Caco-2 (cell line): ENCODE measurements at regions not wholly inside any gene's neighbourhood (a gene's known extent, or its start where the extent isn't known, plus 50 kb on each side); places are given as distances from the start of the nearest gene placed in this dataset.

Experiments used
- BruUV-seq: library from RNA; stranded (reverse); fragments of 400-500 nt; replicated peaks from 2 replicates; lab custom pipeline; 2021; lab: Mats Ljungman, UMichigan
- CTCF ChIA-PET: fragments of 300-600 bp; sonication (Branson Sonifier 250); formaldehyde crosslinking; loops from one replicate; lab custom pipeline; 2022; ENCODE audit warnings: antibody characterized with exemption; lab: Charles Lee
- POLR2A ChIA-PET: fragments of 300-600 bp; sonication (Branson Sonifier 250); formaldehyde crosslinking; loops from one replicate; lab custom pipeline; 2022; ENCODE audit warnings: antibody characterized with exemption; lab: Charles Lee
- DNase-seq, 2 experiments: peaks; one replicate each; pipeline versions ENCODE4 v3.0.0 to v3.0.0-alpha.2; 2020 to 2022
- H3K27me3 ChIP-seq: replicated peaks from 2 replicates; pipeline ENCODE4 v1.6.0; 2011; ENCODE audit warnings: low read length; ENCODE audit not compliant: control insufficient read depth, insufficient read depth
- H3K36me3 ChIP-seq: 2 replicates; pipeline ENCODE4 v1.5.1; 2011; ENCODE audit warnings: low read length; ENCODE audit not compliant: control insufficient read depth, insufficient read depth
- H3K4me1 ChIP-seq: fragments of 250-450 bp; sonication (Bioruptor Pico); 2 replicates; pipeline ENCODE4 v1.5.1; 2020; ENCODE audit warnings: mild to moderate bottlenecking
- H3K4me3 ChIP-seq: 2 replicates; pipeline ENCODE4 v1.5.1; 2011; ENCODE audit warnings: low read depth, mild to moderate bottlenecking, control low read depth, low read length
- H3K9me3 ChIP-seq: fragments of 250-450 bp; sonication (Bioruptor Pico); 2 replicates; pipeline ENCODE4 v1.5.1; 2020; ENCODE audit warnings: mild to moderate bottlenecking, moderate library complexity
- H3K27ac Mint-ChIP-seq: one replicate; pipeline ENCODE4 v1.8.0; 2022; ENCODE audit warnings: mixed read lengths; ENCODE audit not compliant: unreplicated experiment
- H3K27me3 Mint-ChIP-seq: one replicate; pipeline ENCODE4 v1.8.0; 2022; ENCODE audit warnings: mixed read lengths; ENCODE audit not compliant: insufficient read depth, unreplicated experiment
- H3K36me3 Mint-ChIP-seq: one replicate; pipeline ENCODE4 v1.8.0; 2022; ENCODE audit warnings: mild to moderate bottlenecking, mixed read lengths; ENCODE audit not compliant: insufficient read depth, unreplicated experiment
- H3K4me1 Mint-ChIP-seq: one replicate; pipeline ENCODE4 v1.8.0; 2022; ENCODE audit warnings: low read depth, mixed read lengths; ENCODE audit not compliant: unreplicated experiment
- H3K4me3 Mint-ChIP-seq: one replicate; pipeline ENCODE4 v1.8.0; 2022; ENCODE audit warnings: mild to moderate bottlenecking, moderate library complexity, mixed read lengths; ENCODE audit not compliant: unreplicated experiment
- H3K9me3 Mint-ChIP-seq: one replicate; pipeline ENCODE4 v1.8.0; 2022; ENCODE audit warnings: mixed read lengths; ENCODE audit not compliant: unreplicated experiment
- intact Hi-C: fragments of 100-400 bp; cut with micrococcal nuclease; formaldehyde crosslinking; loops from one replicate; pipeline ENCODE4 v1.10.0; 2022; ENCODE audit not compliant: unreplicated experiment
- TF ChIP-seq, protein P1 (sequence below), 2 experiments: fragments of 200-600 bp in 1 of 2; IDR thresholded peaks; 1 replicate in 1 of 2; 2 replicates in 1 of 2; pipeline versions ENCODE4 v1.5.1 to v1.8.0; 2011 to 2022; ENCODE audit warnings: antibody characterized with exemption in 1 of 2, control low read depth in 1 of 2, inconsistent platforms in 1 of 2, low read depth in 1 of 2, low read length in 1 of 2, mild to moderate bottlenecking in 1 of 2, moderate library complexity in 1 of 2; ENCODE audit not compliant: insufficient read depth in 1 of 2, severe bottlenecking in 1 of 2, unreplicated experiment in 1 of 2

DNA sequence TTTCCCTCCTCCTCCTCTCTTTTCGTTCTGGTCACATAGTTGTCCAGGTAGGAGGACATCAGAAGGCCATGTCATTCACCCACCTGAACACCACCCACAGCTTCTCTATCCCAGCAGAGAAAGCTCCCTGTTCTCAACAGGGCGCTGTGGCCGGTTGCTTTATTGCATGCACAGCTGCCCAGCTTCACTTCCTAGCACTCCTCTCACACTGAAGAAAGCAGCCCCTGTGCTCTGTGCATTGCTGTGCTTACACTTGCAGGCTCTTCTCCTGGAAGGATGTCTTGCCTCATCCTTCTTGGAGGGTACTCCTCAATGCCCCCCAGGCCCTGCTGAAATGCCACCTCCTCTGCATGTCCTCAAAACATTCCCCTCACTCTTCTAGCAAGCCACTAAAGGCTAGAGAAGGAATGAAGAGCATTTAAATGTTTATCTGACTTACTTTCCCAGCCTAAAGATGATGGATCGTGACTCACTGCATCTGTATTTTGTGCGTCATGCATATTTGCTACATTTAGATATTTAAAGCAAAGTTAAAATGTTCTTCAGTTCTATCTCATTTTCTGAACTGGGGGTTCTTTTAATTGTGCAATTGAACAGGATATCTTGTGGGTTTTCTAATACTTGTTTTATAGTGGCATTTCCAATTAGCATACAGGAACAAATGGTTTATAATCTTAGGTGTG is 186.4 kb upstream of the PUDP start:
- POLR2A ChIA-PET = no interaction called here
- Mint-ChIP-seq H3K27me3 (no peaks in the 10 kb centered on the region), H3K27ac (no peak overlapping the region)

GRCh38 chrX:7330971-7331746 is 183.2 kb upstream of the PUDP start:
- Mint-ChIP-seq H3K4me1 (no peaks in the 10 kb centered on the region), H3K27ac (no peak overlapping the region), H3K9me3 (no peaks in the 10 kb centered on the region), H3K27me3 (no peaks in the 10 kb centered on the region), H3K36me3 (peaks cover 39% of the 10 kb centered on the region), H3K4me3 (no peak overlapping the region)
- Histone ChIP-seq H3K4me3 (no peak overlapping the region), H3K9me3 (no peaks in the 10 kb centered on the region), H3K4me1 (no peaks in the 10 kb centered on the region), H3K27me3 (no peaks in the 10 kb centered on the region), H3K36me3 (no peaks in the 10 kb centered on the region)
- POLR2A ChIA-PET = no interaction called here
- CTCF ChIA-PET = no interaction called here
- intact Hi-C loops = no loop called here
- TF ChIP-seq, protein P1, sequence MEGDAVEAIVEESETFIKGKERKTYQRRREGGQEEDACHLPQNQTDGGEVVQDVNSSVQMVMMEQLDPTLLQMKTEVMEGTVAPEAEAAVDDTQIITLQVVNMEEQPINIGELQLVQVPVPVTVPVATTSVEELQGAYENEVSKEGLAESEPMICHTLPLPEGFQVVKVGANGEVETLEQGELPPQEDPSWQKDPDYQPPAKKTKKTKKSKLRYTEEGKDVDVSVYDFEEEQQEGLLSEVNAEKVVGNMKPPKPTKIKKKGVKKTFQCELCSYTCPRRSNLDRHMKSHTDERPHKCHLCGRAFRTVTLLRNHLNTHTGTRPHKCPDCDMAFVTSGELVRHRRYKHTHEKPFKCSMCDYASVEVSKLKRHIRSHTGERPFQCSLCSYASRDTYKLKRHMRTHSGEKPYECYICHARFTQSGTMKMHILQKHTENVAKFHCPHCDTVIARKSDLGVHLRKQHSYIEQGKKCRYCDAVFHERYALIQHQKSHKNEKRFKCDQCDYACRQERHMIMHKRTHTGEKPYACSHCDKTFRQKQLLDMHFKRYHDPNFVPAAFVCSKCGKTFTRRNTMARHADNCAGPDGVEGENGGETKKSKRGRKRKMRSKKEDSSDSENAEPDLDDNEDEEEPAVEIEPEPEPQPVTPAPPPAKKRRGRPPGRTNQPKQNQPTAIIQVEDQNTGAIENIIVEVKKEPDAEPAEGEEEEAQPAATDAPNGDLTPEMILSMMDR (IDR thresholded peaks at IDR 0.05; ENCODE audit: insufficient read depth in 1 of 2, low read depth in 1 of 2, low read length in 1 of 2, severe bottlenecking in 1 of 2, unreplicated experiment in 1 of 2) = no peak
- no TSS peak for BruUV-seq
- DNase-seq = no peak

More for the DNA sequence above, 186.4 kb upstream of the PUDP start:
- Histone ChIP-seq H3K4me1 (no peaks in the 10 kb centered on the region), H3K9me3 (no peaks in the 10 kb centered on the region), H3K27me3 (no peaks in the 10 kb centered on the region), H3K36me3 (no peaks in the 10 kb centered on the region), H3K4me3 (no peak overlapping the region)
- H3K36me3 Mint-ChIP-seq = peaks cover 32% of the 10 kb centered on the region
- CTCF ChIA-PET = no interaction called here
- no TSS peak for BruUV-seq
- H3K4me3 Mint-ChIP-seq = no peak overlapping the region
- no peaks in the 10 kb centered on the region for H3K4me1 Mint-ChIP-seq
- intact Hi-C loops = no loop called here
- TF ChIP-seq, protein P1 (IDR thresholded peaks at IDR 0.05; ENCODE audit: insufficient read depth in 1 of 2, low read depth in 1 of 2, low read length in 1 of 2, severe bottlenecking in 1 of 2, unreplicated experiment in 1 of 2) = no peak
- no peak for DNase-seq
- no peaks in the 10 kb centered on the region for H3K9me3 Mint-ChIP-seq

DNA sequence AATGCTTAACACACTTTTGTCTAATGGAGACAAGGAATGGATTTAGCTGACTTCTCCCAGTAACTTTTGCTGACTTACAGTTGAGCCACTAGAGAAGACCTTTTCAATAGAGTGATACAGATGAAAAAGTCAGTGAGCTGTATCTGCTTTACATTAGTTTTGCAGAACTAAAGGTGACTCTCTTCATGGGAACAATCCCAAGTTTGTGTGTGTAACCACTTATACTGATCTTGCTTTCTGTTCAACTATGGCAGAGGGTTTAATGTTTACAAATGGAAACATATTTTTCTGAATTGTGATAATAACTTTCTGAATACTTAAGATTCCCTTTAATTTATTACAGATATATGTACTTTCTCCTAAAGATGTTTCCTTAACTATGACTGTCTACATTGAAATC is 182.6 kb upstream of the PUDP start:
- Mint-ChIP-seq H3K27me3 (no peaks in the 10 kb centered on the region), H3K9me3 (no peaks in the 10 kb centered on the region), H3K4me3 (no peak overlapping the region), H3K4me1 (no peaks in the 10 kb centered on the region), H3K27ac (no peak overlapping the region), H3K36me3 (peaks cover 45% of the 10 kb centered on the region)
- no peaks in the 10 kb centered on the region for H3K9me3 ChIP-seq
- no peaks in the 10 kb centered on the region for H3K27me3 ChIP-seq
- no peak for DNase-seq
- no peaks in the 10 kb centered on the region for H3K4me1 ChIP-seq
- no TSS peak for BruUV-seq
- ChIA-PET POLR2A (no interaction called here), CTCF (no interaction called here)
- TF ChIP-seq, protein P1 (IDR thresholded peaks at IDR 0.05; ENCODE audit: insufficient read depth in 1 of 2, low read depth in 1 of 2, low read length in 1 of 2, severe bottlenecking in 1 of 2, unreplicated experiment in 1 of 2) = no peak
- no peaks in the 10 kb centered on the region for H3K36me3 ChIP-seq
- no peak overlapping the region for H3K4me3 ChIP-seq
- intact Hi-C loops = no loop called here
